H9 (cell line): ENCODE measurements at regions not wholly inside any gene's neighbourhood (a gene's known extent, or its start where the extent isn't known, plus 50 kb on each side); places are given as distances from the start of the nearest gene placed in this dataset.

Experiments used
- DNase-seq: peaks from one replicate; pipeline ENCODE4 v3.0.0-alpha.2; 2017
- H2AFZ ChIP-seq: one replicate; pipeline ENCODE4 v1.6.1; 2013; ENCODE audit warnings: mild to moderate bottlenecking, low read length, control low read depth, moderate library complexity
- H2AK5ac ChIP-seq: 2 replicates; pipeline ENCODE4 v1.6.1; 2013; ENCODE audit warnings: low read length, control low read depth, mixed read lengths; ENCODE audit not compliant: insufficient read length
- H2BK120ac ChIP-seq: one replicate; pipeline ENCODE4 v1.6.1; 2013; ENCODE audit warnings: low read depth, mild to moderate bottlenecking, low read length, control low read depth, inconsistent platforms; ENCODE audit not compliant: poor library complexity, severe bottlenecking
- H2BK12ac ChIP-seq: 2 replicates; pipeline ENCODE4 v1.6.1; 2013; ENCODE audit warnings: low read length, control low read depth, mixed read lengths, low read depth; ENCODE audit not compliant: insufficient read length
- H2BK15ac ChIP-seq: 2 replicates; pipeline ENCODE4 v1.6.1; 2013; ENCODE audit warnings: low read depth, low read length, control low read depth
- H2BK20ac ChIP-seq: one replicate; pipeline ENCODE4 v1.6.1; 2013; ENCODE audit warnings: low read depth, mild to moderate bottlenecking, low read length, control low read depth, inconsistent platforms; ENCODE audit not compliant: poor library complexity, severe bottlenecking
- H2BK5ac ChIP-seq: 2 replicates; pipeline ENCODE4 v1.6.1; 2013; ENCODE audit warnings: low read length, control low read depth, mixed read lengths; ENCODE audit not compliant: insufficient read length
- H3K14ac ChIP-seq: 2 replicates; pipeline ENCODE4 v1.6.1; 2013; ENCODE audit warnings: low read length, control low read depth; ENCODE audit not compliant: insufficient read depth
- H3K18ac ChIP-seq: 2 replicates; pipeline ENCODE4 v1.6.1; 2013; ENCODE audit warnings: low read depth, mild to moderate bottlenecking, mixed read lengths, low read length, control low read depth; ENCODE audit not compliant: insufficient read length
- H3K23ac ChIP-seq: 2 replicates; pipeline ENCODE4 v1.6.1; 2013; ENCODE audit warnings: low read length, control low read depth, mixed read lengths, low read depth; ENCODE audit not compliant: insufficient read length
- H3K23me2 ChIP-seq: 2 replicates; pipeline ENCODE4 v1.6.1; 2013; ENCODE audit warnings: low read depth, mild to moderate bottlenecking, mixed read lengths, low read length, control low read depth; ENCODE audit not compliant: insufficient read length, poor library complexity, severe bottlenecking
- H3K27ac ChIP-seq: 2 replicates; pipeline ENCODE4 v1.5.1; 2013; ENCODE audit warnings: low read length, control low read depth, mixed read lengths, low read depth; ENCODE audit not compliant: insufficient read length
- H3K27me3 ChIP-seq: 2 replicates; pipeline ENCODE4 v1.6.1; 2013; ENCODE audit warnings: low read length, control low read depth, inconsistent platforms; ENCODE audit not compliant: insufficient read depth
- H3K4ac ChIP-seq: 2 replicates; pipeline ENCODE4 v1.6.1; 2013; ENCODE audit warnings: low read depth, mild to moderate bottlenecking, control low read depth, inconsistent platforms, low read length, moderate library complexity
- H3K4me1 ChIP-seq: 2 replicates; pipeline ENCODE4 v1.6.1; 2013; ENCODE audit warnings: low read length, control low read depth, inconsistent platforms; ENCODE audit not compliant: insufficient read depth
- H3K4me2 ChIP-seq: 2 replicates; pipeline ENCODE4 v1.6.1; 2013; ENCODE audit warnings: low read length, control low read depth, mixed read lengths; ENCODE audit not compliant: insufficient read length, insufficient read depth
- H3K56ac ChIP-seq: 2 replicates; pipeline ENCODE4 v1.6.1; 2013; ENCODE audit warnings: low read depth, mild to moderate bottlenecking, mixed read lengths, low read length, control low read depth; ENCODE audit not compliant: insufficient read length
- H3K79me1 ChIP-seq: 2 replicates; pipeline ENCODE4 v1.6.1; 2013; ENCODE audit warnings: low read depth, mild to moderate bottlenecking, moderate library complexity, low read length, control low read depth, inconsistent platforms; ENCODE audit not compliant: insufficient read depth, poor library complexity, severe bottlenecking
- H3K79me2 ChIP-seq: 2 replicates; pipeline ENCODE4 v1.6.1; 2013; ENCODE audit warnings: low read length, control low read depth, inconsistent platforms; ENCODE audit not compliant: insufficient read depth
- H3K9ac ChIP-seq: 2 replicates; pipeline ENCODE4 v1.6.1; 2013; ENCODE audit warnings: low read length, control low read depth, mixed read lengths; ENCODE audit not compliant: insufficient read length; ENCODE audit errors: extremely low read depth
- H3K9me3 ChIP-seq: one replicate; pipeline ENCODE4 v1.6.1; 2013; ENCODE audit warnings: low read depth, low read length, inconsistent platforms; ENCODE audit not compliant: control insufficient read depth
- H3T11ph ChIP-seq: one replicate; pipeline ENCODE4 v1.6.1; 2013; ENCODE audit warnings: mild to moderate bottlenecking, low read length, control low read depth, inconsistent platforms
- H4K20me1 ChIP-seq: one replicate; pipeline ENCODE4 v1.6.1; 2013; ENCODE audit not compliant: control insufficient read depth, insufficient read length, insufficient read depth
- H4K5ac ChIP-seq: 2 replicates; pipeline ENCODE4 v1.6.1; 2013; ENCODE audit warnings: low read depth, mild to moderate bottlenecking, mixed read lengths, low read length, control low read depth; ENCODE audit not compliant: insufficient read length
- H4K8ac ChIP-seq: replicated peaks from 2 replicates; pipeline ENCODE4 v1.6.1; 2013; ENCODE audit warnings: low read length, control low read depth, mixed read lengths, low read depth; ENCODE audit not compliant: insufficient read length
- H4K91ac ChIP-seq: 2 replicates; pipeline ENCODE4 v1.6.1; 2013; ENCODE audit warnings: low read depth, mild to moderate bottlenecking, moderate library complexity, mixed read lengths, low read length, control low read depth; ENCODE audit not compliant: insufficient read length
- H3K27ac Mint-ChIP-seq, 3 experiments: 2 replicates in 2 of 3; 3 replicates in 1 of 3; pipeline ENCODE4 v1.8.0; 2020 to 2021; ENCODE audit warnings: mixed read lengths in 3 of 3, mild to moderate bottlenecking in 1 of 3, moderate library complexity in 1 of 3
- H3K27me3 Mint-ChIP-seq: 2 replicates; pipeline ENCODE4 v1.8.0; 2021; ENCODE audit warnings: low read depth, mild to moderate bottlenecking, moderate library complexity, mixed read lengths
- H3K36me3 Mint-ChIP-seq, 3 experiments: 2 replicates in 2 of 3; 3 replicates in 1 of 3; pipeline ENCODE4 v1.8.0; 2020 to 2021; ENCODE audit warnings: low read depth in 3 of 3, mixed read lengths in 3 of 3; ENCODE audit not compliant: insufficient read depth in 1 of 3
- H3K4me1 Mint-ChIP-seq, 2 experiments: 2 replicates each; pipeline ENCODE4 v1.8.0; 2020; ENCODE audit warnings: mixed read lengths in 2 of 2
- H3K4me3 Mint-ChIP-seq, 2 experiments: 2 replicates in 1 of 2; 3 replicates in 1 of 2; pipeline ENCODE4 v1.8.0; 2020 to 2021; ENCODE audit warnings: mild to moderate bottlenecking in 2 of 2, mixed read lengths in 2 of 2, moderate library complexity in 1 of 2
- H3K9me3 Mint-ChIP-seq, 2 experiments: 2 replicates in 1 of 2; 3 replicates in 1 of 2; pipeline ENCODE4 v1.8.0; 2020; ENCODE audit warnings: mild to moderate bottlenecking in 2 of 2, mixed read lengths in 2 of 2, moderate library complexity in 1 of 2
- WGBS: extraction: QIAGEN DNeasy Blood & Tissue Kit; methylation state at CpG from one replicate; pipeline ENCODE4 v1.1.7; 2013; ENCODE audit warnings: missing lambda C conversion rate, low lambda C conversion rate, mixed read lengths; ENCODE audit not compliant: insufficient read length; ENCODE audit errors: extremely low coverage; 5-methylcytosine and 5-hydroxymethylcytosine counted together
- TF ChIP-seq, protein P1 (sequence below): fragments of 200-600 bp; sonication (generic); conservative IDR thresholded peaks from 3 replicates; pipeline ENCODE4 v1.8.0; 2021; ENCODE audit warnings: antibody characterized with exemption, mild to moderate bottlenecking

DNA sequence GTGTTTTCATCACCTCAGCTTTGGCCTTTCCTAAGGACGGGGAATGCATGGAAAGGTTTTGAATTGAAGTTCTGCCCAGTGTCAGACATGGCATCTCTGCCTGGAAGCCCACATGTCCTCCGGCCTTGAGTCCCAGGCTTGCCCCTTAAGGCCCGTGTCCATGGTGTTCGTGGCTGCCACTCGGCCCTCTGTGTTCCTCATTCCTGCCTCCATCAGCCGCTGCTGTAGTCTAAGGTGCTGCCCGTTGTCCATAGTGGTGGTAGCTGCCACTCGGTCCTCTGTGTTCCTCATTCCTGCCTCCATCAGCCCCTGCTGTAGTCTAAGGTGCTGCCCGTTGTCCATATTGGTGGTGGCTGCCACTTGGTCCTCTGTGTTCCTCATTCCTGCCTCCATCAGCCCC lies 180.7 kb upstream of the SHH start:
- peak; percentile 11 for DNase-seq
- Histone ChIP-seq H3K27ac (no peak overlapping the region), H2BK120ac (no peak overlapping the region), H3K9ac (no peak overlapping the region), H2AK5ac (no peak overlapping the region), H2BK15ac (no peak overlapping the region), H4K91ac (no peak overlapping the region), H3K4me1 (no peaks in the 10 kb centered on the region), H3K4ac (no peak overlapping the region), H4K20me1 (no peaks in the 10 kb centered on the region), H3K18ac (no peak overlapping the region), H3K23me2 (no peaks in the 10 kb centered on the region), H2BK12ac (no peak overlapping the region), H3K4me2 (no peak overlapping the region), H3K27me3 (no peaks in the 10 kb centered on the region), H3K9me3 (no peaks in the 10 kb centered on the region), H3K79me1 (no peaks in the 10 kb centered on the region), H4K5ac (no peak overlapping the region), H2BK5ac (no peak overlapping the region), H4K8ac (no peak overlapping the region), H2AFZ (no peak overlapping the region), H3K23ac (no peak overlapping the region), H3K79me2 (no peaks in the 10 kb centered on the region), H3T11ph (no peak overlapping the region), H3K56ac (no peak overlapping the region), H3K14ac (no peak overlapping the region), H2BK20ac (no peak overlapping the region)
- Mint-ChIP-seq H3K36me3 (no peaks in the 10 kb centered on the region; a peak in 1 of 7 replicates), H3K4me1 (no peaks in the 10 kb centered on the region), H3K27me3 (peaks cover 14% of the 10 kb centered on the region), H3K27ac (no peak overlapping the region), H3K4me3 (no peak overlapping the region), H3K9me3 (peaks cover 12 to 21% of the 10 kb centered on the region in 2 experiments)
- TF ChIP-seq, protein P1, sequence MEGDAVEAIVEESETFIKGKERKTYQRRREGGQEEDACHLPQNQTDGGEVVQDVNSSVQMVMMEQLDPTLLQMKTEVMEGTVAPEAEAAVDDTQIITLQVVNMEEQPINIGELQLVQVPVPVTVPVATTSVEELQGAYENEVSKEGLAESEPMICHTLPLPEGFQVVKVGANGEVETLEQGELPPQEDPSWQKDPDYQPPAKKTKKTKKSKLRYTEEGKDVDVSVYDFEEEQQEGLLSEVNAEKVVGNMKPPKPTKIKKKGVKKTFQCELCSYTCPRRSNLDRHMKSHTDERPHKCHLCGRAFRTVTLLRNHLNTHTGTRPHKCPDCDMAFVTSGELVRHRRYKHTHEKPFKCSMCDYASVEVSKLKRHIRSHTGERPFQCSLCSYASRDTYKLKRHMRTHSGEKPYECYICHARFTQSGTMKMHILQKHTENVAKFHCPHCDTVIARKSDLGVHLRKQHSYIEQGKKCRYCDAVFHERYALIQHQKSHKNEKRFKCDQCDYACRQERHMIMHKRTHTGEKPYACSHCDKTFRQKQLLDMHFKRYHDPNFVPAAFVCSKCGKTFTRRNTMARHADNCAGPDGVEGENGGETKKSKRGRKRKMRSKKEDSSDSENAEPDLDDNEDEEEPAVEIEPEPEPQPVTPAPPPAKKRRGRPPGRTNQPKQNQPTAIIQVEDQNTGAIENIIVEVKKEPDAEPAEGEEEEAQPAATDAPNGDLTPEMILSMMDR: no peak
- WGBS: no CpG with 5 or more reads among the region's 9 CpGs
